ENCODE measurements at regions not wholly inside any gene's neighbourhood (a gene's known extent, or its start where the extent isn't known, plus 50 kb on each side); places are given as distances from the start of the nearest gene placed in this dataset.

DNA sequence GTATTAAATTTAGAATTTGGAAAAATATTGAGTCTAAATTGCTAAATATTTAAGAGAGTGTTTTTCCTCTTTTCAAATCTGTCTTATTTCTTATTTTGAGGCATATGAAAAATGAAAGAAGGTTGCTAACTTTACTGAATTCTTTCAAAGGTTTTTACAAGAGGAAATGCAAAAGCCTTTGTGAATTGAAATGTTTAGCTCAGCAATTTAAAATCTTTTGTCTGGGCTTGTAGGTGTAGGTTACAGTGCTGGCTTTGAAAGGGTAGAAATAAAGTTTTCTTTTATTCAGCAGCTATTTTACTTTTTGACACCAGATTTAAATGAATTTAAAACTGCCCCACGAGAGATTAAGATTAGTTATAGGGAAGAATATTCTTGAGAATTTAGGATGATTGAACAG lies 192.0 kb downstream of the CDH7 start (continued):
- TF ChIP-seq RAD21 (IDR thresholded peaks at IDR 0.05; ENCODE audit: insufficient read depth, low read depth, low read length) (no peak), ATF2 (IDR thresholded peaks at IDR 0.05; ENCODE audit: low read length) (no peak), FOXK2 (IDR thresholded peaks at IDR 0.05) (no peak)

DNA sequence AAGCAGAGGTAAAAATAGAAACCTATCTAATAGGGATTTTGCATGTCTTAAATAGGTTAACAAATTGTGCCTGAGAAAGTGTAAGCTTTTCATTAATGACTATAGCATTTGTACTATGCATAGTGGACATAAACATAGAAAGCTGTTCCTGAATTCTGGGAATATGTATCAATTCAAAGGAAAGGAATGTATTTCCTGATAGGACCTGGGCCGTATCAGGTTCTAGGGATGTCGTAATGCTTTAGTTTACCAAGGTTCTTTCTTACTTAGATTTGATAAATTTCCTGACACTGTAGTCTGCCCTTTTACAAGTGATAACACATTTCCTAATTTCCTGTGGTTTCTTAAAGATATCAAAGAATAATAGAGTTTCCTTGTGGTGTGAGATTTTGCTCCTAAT lies 191.3 kb downstream of the CDH7 start:
- Histone ChIP-seq H3K9me3 (replicated peaks; ENCODE audit: control insufficient read depth, insufficient read depth, low read length) (no peaks in the 10 kb centered on the region), H2AFZ (ENCODE audit: control insufficient read depth, low read depth, low read length) (no peak overlapping the region), H3K79me2 (ENCODE audit: control insufficient read depth, insufficient read depth, low read length) (no peaks in the 10 kb centered on the region), H3K9ac (ENCODE audit: control insufficient read depth, insufficient read depth, low read length) (no peak overlapping the region), H3K27ac (ENCODE audit: control insufficient read depth, insufficient read depth) (no peak overlapping the region), H3K27me3 (replicated peaks in 1 of 2; ENCODE audit: control insufficient read depth in 2 of 2, insufficient read depth in 2 of 2, low read length in 1 of 2) (no peaks in the 10 kb centered on the region), H3K4me1 (ENCODE audit: control insufficient read depth, insufficient read depth, low read length) (no peaks in the 10 kb centered on the region), H3K4me3 (no peak overlapping the region), H3K4me2 (ENCODE audit: control insufficient read depth, insufficient read depth) (no peak overlapping the region), H3K36me3 (ENCODE audit: control insufficient read depth in 2 of 2, insufficient read depth in 2 of 2, low read length in 1 of 2) (no peaks in the 10 kb centered on the region), H4K20me1 (ENCODE audit: control insufficient read depth, insufficient read depth) (no peaks in the 10 kb centered on the region)
- no peak for ATAC-seq
- POLR2A ChIA-PET, result no interaction called here
- BruUV-seq (replicated peaks), result no TSS peak
- CTCF ChIA-PET, result no interaction called here
- FAIRE-seq, result no peak
- SMC1A ChIA-PET (ENCODE audit: uncharacterized antibody, unreplicated experiment), result interaction anchor here (1.7 kb wide), 1 partner anchor 10 kb away, joined by 4 read pairs; no protein-coding TSS in a partner anchor
- intact Hi-C loops (cut with micrococcal nuclease; ENCODE audit: unreplicated experiment) (no loop called here), in situ Hi-C loops (cut with MboI) (no loop called here)
- no peak for DNase-seq (ENCODE audit: low read depth, low spot score)
- RAD21 ChIA-PET (ENCODE audit: unreplicated experiment), result no interaction called here
- WGBS (ENCODE audit: insufficient coverage, insufficient replicate concordance, low lambda C conversion rate, missing lambda C conversion rate), result 7% methylated on average over 2 of the region's 2 CpGs
- TF ChIP-seq ATF7 (IDR thresholded peaks at IDR 0.05; ENCODE audit: low read depth) (no peak), CEBPB (IDR thresholded peaks at IDR 0.05; ENCODE audit: borderline replicate concordance in 1 of 2, low read depth in 2 of 2, low read length in 2 of 2) (no peak), PAX5 (IDR thresholded peaks at IDR 0.05; ENCODE audit: borderline replicate concordance, low read depth, low read length) (no peak), MTA3 (IDR thresholded peaks at IDR 0.05; ENCODE audit: borderline replicate concordance, low read length) (no peak), NBN (IDR thresholded peaks at IDR 0.05) (no peak), ZNF592 (IDR thresholded peaks at IDR 0.05) (no peak), YBX1 (IDR thresholded peaks at IDR 0.05) (no peak)
- TF ChIP-seq, protein P1, sequence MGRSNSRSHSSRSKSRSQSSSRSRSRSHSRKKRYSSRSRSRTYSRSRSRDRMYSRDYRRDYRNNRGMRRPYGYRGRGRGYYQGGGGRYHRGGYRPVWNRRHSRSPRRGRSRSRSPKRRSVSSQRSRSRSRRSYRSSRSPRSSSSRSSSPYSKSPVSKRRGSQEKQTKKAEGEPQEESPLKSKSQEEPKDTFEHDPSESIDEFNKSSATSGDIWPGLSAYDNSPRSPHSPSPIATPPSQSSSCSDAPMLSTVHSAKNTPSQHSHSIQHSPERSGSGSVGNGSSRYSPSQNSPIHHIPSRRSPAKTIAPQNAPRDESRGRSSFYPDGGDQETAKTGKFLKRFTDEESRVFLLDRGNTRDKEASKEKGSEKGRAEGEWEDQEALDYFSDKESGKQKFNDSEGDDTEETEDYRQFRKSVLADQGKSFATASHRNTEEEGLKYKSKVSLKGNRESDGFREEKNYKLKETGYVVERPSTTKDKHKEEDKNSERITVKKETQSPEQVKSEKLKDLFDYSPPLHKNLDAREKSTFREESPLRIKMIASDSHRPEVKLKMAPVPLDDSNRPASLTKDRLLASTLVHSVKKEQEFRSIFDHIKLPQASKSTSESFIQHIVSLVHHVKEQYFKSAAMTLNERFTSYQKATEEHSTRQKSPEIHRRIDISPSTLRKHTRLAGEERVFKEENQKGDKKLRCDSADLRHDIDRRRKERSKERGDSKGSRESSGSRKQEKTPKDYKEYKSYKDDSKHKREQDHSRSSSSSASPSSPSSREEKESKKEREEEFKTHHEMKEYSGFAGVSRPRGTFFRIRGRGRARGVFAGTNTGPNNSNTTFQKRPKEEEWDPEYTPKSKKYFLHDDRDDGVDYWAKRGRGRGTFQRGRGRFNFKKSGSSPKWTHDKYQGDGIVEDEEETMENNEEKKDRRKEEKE (IDR thresholded peaks at IDR 0.05), result no peak
- TF ChIP-seq, protein P2, sequence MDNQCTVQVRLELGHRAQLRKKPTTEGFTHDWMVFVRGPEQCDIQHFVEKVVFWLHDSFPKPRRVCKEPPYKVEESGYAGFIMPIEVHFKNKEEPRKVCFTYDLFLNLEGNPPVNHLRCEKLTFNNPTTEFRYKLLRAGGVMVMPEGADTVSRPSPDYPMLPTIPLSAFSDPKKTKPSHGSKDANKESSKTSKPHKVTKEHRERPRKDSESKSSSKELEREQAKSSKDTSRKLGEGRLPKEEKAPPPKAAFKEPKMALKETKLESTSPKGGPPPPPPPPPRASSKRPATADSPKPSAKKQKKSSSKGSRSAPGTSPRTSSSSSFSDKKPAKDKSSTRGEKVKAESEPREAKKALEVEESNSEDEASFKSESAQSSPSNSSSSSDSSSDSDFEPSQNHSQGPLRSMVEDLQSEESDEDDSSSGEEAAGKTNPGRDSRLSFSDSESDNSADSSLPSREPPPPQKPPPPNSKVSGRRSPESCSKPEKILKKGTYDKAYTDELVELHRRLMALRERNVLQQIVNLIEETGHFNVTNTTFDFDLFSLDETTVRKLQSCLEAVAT (IDR thresholded peaks at IDR 0.05), result no peak
